ENCODE measurements at regions not wholly inside any gene's neighbourhood (a gene's known extent, or its start where the extent isn't known, plus 50 kb on each side); places are given as distances from the start of the nearest gene placed in this dataset.

DNA sequence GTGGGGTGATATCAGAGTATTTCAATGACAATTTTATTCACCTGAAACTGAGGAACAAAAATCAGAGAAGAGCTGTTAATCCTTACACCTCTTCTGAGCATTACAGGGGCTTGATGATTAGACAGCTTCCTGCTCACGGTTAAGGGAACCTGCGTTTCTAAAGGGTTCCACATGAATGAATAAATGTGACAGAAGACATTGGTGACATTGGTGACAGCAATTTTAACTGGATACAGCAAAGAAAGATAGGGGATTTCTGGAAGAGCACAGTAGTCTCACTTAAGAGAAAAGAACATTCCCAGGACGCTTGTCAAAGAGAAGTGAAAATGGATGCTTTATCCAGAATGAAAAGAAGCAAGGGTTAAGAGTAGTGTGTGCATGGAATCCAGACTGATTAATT is 235.9 kb upstream of the CNTN3 start:
- H3K79me2 ChIP-seq (ENCODE audit: control insufficient read depth, insufficient read depth, low read length, poor library complexity), result no peaks in the 10 kb centered on the region
- no peak overlapping the region for H3K4me2 ChIP-seq (ENCODE audit: low read length)
- H3K9ac ChIP-seq (ENCODE audit: low read length), result no peak overlapping the region
- no peak overlapping the region for H4K12ac ChIP-seq (ENCODE audit: low read depth, low read length)
- H2AK5ac ChIP-seq (ENCODE audit: low read length), result no peak overlapping the region
- no peak overlapping the region for H4K91ac ChIP-seq (ENCODE audit: low read depth, low read length)
- H2BK5ac ChIP-seq (ENCODE audit: low read depth, low read length, poor library complexity), result no peak overlapping the region
- H3K23ac ChIP-seq (ENCODE audit: low read length), result no peak overlapping the region
- no peak overlapping the region for H3K14ac ChIP-seq (ENCODE audit: low read length)
- H3K4me3 ChIP-seq (ENCODE audit: low read depth, low read length), result no peak overlapping the region
- WGBS (ENCODE audit: extremely low coverage, insufficient coverage, insufficient read length), result no CpG with 5 or more reads among the region's 3 CpGs
- H3K79me1 ChIP-seq (ENCODE audit: low read length), result no peaks in the 10 kb centered on the region
- no peak overlapping the region for H3K4ac ChIP-seq (ENCODE audit: low read depth, low read length)
- H3K4me1 ChIP-seq (ENCODE audit: control insufficient read depth in 1 of 2, insufficient read depth in 2 of 2, low read length in 2 of 2), result peaks cover 0 to 3% of the 10 kb centered on the region in 2 experiments
- H3K9me3 ChIP-seq (ENCODE audit: insufficient read depth, low read depth, low read length), result no peaks in the 10 kb centered on the region
- H2AFZ ChIP-seq (ENCODE audit: insufficient read depth, low read length, poor library complexity), result no peak overlapping the region
- DNase-seq, result no peak
- no peak overlapping the region for H3K27ac ChIP-seq (ENCODE audit: low read depth, low read length)
- no peak overlapping the region for H2BK120ac ChIP-seq (ENCODE audit: insufficient read depth, low read length, poor library complexity)
- H2BK12ac ChIP-seq (ENCODE audit: low read length), result no peak overlapping the region
- no peak overlapping the region for H4K8ac ChIP-seq (ENCODE audit: low read depth, low read length)
- H3K18ac ChIP-seq (ENCODE audit: low read length), result no peak overlapping the region
- H3K36me3 ChIP-seq (ENCODE audit: control insufficient read depth in 1 of 2, insufficient read depth in 2 of 2, low read length in 2 of 2), result no peaks in the 10 kb centered on the region
- no peaks in the 10 kb centered on the region for H3K27me3 ChIP-seq (ENCODE audit: insufficient read depth, low read length)

DNA sequence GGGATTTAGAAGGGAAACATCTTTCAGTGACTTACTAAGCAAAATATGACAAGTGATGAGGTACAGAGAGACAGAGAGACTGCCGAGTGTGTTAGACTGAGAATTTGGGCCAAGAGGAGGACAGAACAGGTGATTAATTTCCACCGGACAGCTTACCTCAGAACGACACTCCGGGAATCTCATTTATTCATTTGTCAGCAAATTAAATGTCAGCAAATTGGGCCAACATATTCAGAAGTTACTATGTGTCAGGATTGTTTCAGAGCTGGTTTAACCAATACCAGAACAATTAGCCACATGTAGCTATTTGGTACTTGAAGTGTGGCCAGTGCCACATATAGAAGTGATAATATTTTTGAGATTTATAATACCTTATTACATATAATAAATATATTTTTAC is 232.6 kb upstream of the CNTN3 start:
- Histone ChIP-seq H2BK5ac (ENCODE audit: low read depth, low read length, poor library complexity) (no peak overlapping the region), H3K14ac (ENCODE audit: low read length) (no peak overlapping the region), H2BK120ac (ENCODE audit: insufficient read depth, low read length, poor library complexity) (no peak overlapping the region), H2AFZ (ENCODE audit: insufficient read depth, low read length, poor library complexity) (no peak overlapping the region), H2BK12ac (ENCODE audit: low read length) (peak overlapping the region; percentile 80), H3K27ac (ENCODE audit: low read depth, low read length) (no peak overlapping the region), H4K12ac (ENCODE audit: low read depth, low read length) (no peak overlapping the region), H4K91ac (ENCODE audit: low read depth, low read length) (no peak overlapping the region), H3K9ac (ENCODE audit: low read length) (no peak overlapping the region), H3K36me3 (ENCODE audit: control insufficient read depth in 1 of 2, insufficient read depth in 2 of 2, low read length in 2 of 2) (no peaks in the 10 kb centered on the region), H3K9me3 (ENCODE audit: insufficient read depth, low read depth, low read length) (no peaks in the 10 kb centered on the region), H3K4ac (ENCODE audit: low read depth, low read length) (no peak overlapping the region), H4K8ac (ENCODE audit: low read depth, low read length) (no peak overlapping the region), H3K18ac (ENCODE audit: low read length) (no peak overlapping the region), H3K79me1 (ENCODE audit: low read length) (peaks cover 7% of the 10 kb centered on the region), H2AK5ac (ENCODE audit: low read length) (no peak overlapping the region), H3K79me2 (ENCODE audit: control insufficient read depth, insufficient read depth, low read length, poor library complexity) (no peaks in the 10 kb centered on the region), H3K4me1 (ENCODE audit: control insufficient read depth in 1 of 2, insufficient read depth in 2 of 2, low read length in 2 of 2) (peaks cover 7 to 12% of the 10 kb centered on the region in 2 experiments), H3K27me3 (ENCODE audit: insufficient read depth, low read length) (no peaks in the 10 kb centered on the region), H3K4me2 (ENCODE audit: low read length) (no peak overlapping the region), H3K23ac (ENCODE audit: low read length) (no peak overlapping the region), H3K4me3 (ENCODE audit: low read depth, low read length) (no peak overlapping the region)
- WGBS (ENCODE audit: extremely low coverage, insufficient coverage, insufficient read length), result no CpG with 5 or more reads among the region's 4 CpGs
- no peak for DNase-seq

DNA sequence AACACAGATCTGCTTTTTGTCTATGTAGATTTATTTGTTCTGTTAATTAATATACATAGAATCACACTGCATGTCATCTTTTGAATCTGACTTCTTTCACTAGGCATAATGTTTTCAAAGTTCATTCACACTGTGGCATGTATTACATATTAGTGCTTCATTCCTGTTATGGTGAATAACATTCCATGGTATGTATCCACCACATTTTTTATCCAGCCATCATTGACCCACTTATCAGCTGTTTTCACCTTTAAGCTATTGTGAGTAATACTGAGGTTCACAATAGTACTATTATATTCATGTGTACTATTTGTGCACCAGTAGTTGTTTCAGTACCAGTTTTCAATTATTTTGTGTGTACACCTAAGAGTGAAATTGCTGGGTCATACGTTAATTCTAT is 230.6 kb upstream of the CNTN3 start:
- Histone ChIP-seq H2AFZ (ENCODE audit: insufficient read depth, low read length, poor library complexity) (no peak overlapping the region), H3K18ac (ENCODE audit: low read length) (no peak overlapping the region), H3K4me1 (ENCODE audit: control insufficient read depth in 1 of 2, insufficient read depth in 2 of 2, low read length in 2 of 2) (peaks cover 7 to 13% of the 10 kb centered on the region in 2 experiments), H3K4ac (ENCODE audit: low read depth, low read length) (no peak overlapping the region), H3K4me3 (ENCODE audit: low read depth, low read length) (no peak overlapping the region), H2AK5ac (ENCODE audit: low read length) (no peak overlapping the region), H2BK5ac (ENCODE audit: low read depth, low read length, poor library complexity) (no peak overlapping the region), H3K27ac (ENCODE audit: low read depth, low read length) (peak overlapping the region; percentile 57), H2BK120ac (ENCODE audit: insufficient read depth, low read length, poor library complexity) (no peak overlapping the region), H3K79me1 (ENCODE audit: low read length) (peaks cover 7% of the 10 kb centered on the region), H3K79me2 (ENCODE audit: control insufficient read depth, insufficient read depth, low read length, poor library complexity) (no peaks in the 10 kb centered on the region), H3K23ac (ENCODE audit: low read length) (no peak overlapping the region), H2BK12ac (ENCODE audit: low read length) (no peak overlapping the region), H3K9ac (ENCODE audit: low read length) (no peak overlapping the region), H3K27me3 (ENCODE audit: insufficient read depth, low read length) (no peaks in the 10 kb centered on the region), H4K91ac (ENCODE audit: low read depth, low read length) (no peak overlapping the region), H4K8ac (ENCODE audit: low read depth, low read length) (no peak overlapping the region), H3K4me2 (ENCODE audit: low read length) (no peak overlapping the region), H3K36me3 (ENCODE audit: control insufficient read depth in 1 of 2, insufficient read depth in 2 of 2, low read length in 2 of 2) (no peaks in the 10 kb centered on the region), H3K9me3 (ENCODE audit: insufficient read depth, low read depth, low read length) (no peaks in the 10 kb centered on the region), H3K14ac (ENCODE audit: low read length) (no peak overlapping the region), H4K12ac (ENCODE audit: low read depth, low read length) (no peak overlapping the region)
- WGBS (ENCODE audit: extremely low coverage, insufficient coverage, insufficient read length), result no CpG with 5 or more reads among the region's 1 CpG
- DNase-seq, result peak; percentile 18 to 73

DNA sequence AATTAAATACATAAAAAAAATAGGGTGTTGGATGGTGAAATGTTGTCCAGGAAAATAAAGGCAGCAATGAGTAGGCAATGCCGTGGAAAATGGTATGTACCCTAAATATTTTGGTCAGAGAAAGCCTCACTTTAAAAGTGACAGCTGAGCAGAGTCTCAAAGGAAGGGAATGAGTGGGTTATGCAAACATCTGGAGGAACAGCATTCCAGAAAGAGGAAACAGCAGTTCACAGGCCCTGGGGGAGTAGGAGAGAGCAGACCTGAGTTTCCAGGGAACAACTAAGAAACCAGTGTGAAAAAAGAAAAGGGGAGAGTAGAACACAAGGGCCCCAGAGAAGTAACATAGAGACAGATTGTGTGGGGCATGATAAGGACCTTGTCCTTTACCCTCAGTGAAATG is 230.0 kb upstream of the CNTN3 start:
- peak overlapping the region; percentile 35 for H3K4me2 ChIP-seq (ENCODE audit: low read length)
- H2BK5ac ChIP-seq (ENCODE audit: low read depth, low read length, poor library complexity), result no peak overlapping the region
- no peak overlapping the region for H4K91ac ChIP-seq (ENCODE audit: low read depth, low read length)
- H3K27ac ChIP-seq (ENCODE audit: low read depth, low read length), result peak overlapping the region; percentile 86
- no peak overlapping the region for H3K9ac ChIP-seq (ENCODE audit: low read length)
- WGBS (ENCODE audit: extremely low coverage, insufficient coverage, insufficient read length), result no CpG with 5 or more reads among the region's 1 CpG
- H3K14ac ChIP-seq (ENCODE audit: low read length), result no peak overlapping the region
- peaks cover 7% of the 10 kb centered on the region for H3K79me1 ChIP-seq (ENCODE audit: low read length)
- no peak overlapping the region for H2BK120ac ChIP-seq (ENCODE audit: insufficient read depth, low read length, poor library complexity)
- H3K18ac ChIP-seq (ENCODE audit: low read length), result no peak overlapping the region
- DNase-seq, result peak; percentile 83 to 93
- no peak overlapping the region for H4K8ac ChIP-seq (ENCODE audit: low read depth, low read length)
- H3K4me3 ChIP-seq (ENCODE audit: low read depth, low read length), result no peak overlapping the region
- H3K23ac ChIP-seq (ENCODE audit: low read length), result no peak overlapping the region
- no peaks in the 10 kb centered on the region for H3K9me3 ChIP-seq (ENCODE audit: insufficient read depth, low read depth, low read length)
- H2AFZ ChIP-seq (ENCODE audit: insufficient read depth, low read length, poor library complexity), result no peak overlapping the region
- no peak overlapping the region for H3K4ac ChIP-seq (ENCODE audit: low read depth, low read length)
- H2AK5ac ChIP-seq (ENCODE audit: low read length), result no peak overlapping the region
- no peaks in the 10 kb centered on the region for H3K79me2 ChIP-seq (ENCODE audit: control insufficient read depth, insufficient read depth, low read length, poor library complexity)
- H3K4me1 ChIP-seq (ENCODE audit: control insufficient read depth in 1 of 2, insufficient read depth in 2 of 2, low read length in 2 of 2), result peaks cover 7 to 13% of the 10 kb centered on the region in 2 experiments
- H3K27me3 ChIP-seq (ENCODE audit: insufficient read depth, low read length), result no peaks in the 10 kb centered on the region
- H4K12ac ChIP-seq (ENCODE audit: low read depth, low read length), result no peak overlapping the region
- no peaks in the 10 kb centered on the region for H3K36me3 ChIP-seq (ENCODE audit: control insufficient read depth in 1 of 2, insufficient read depth in 2 of 2, low read length in 2 of 2)
- H2BK12ac ChIP-seq (ENCODE audit: low read length), result no peak overlapping the region
